SJCRH30 (cell line): ENCODE measurements at regions not wholly inside any gene's neighbourhood (a gene's known extent, or its start where the extent isn't known, plus 50 kb on each side); places are given as distances from the start of the nearest gene placed in this dataset.
A peak's percentile ranks its signal among the peaks of the same experiment; 100 is the strongest.

Experiments used
- DNase-seq, 2 experiments: peaks; one replicate each; pipeline ENCODE4 v3.0.0-alpha.2; 2015 to 2020
- H3K27ac ChIP-seq: fragments of 250-450 bp; sonication (Bioruptor Pico); 2 replicates; pipeline ENCODE4 v1.5.1; 2020; ENCODE audit warnings: mild to moderate bottlenecking, moderate library complexity
- H3K27me3 ChIP-seq: fragments of 250-450 bp; sonication (Bioruptor Pico); 2 replicates; pipeline ENCODE4 v1.5.1; 2020; ENCODE audit warnings: mild to moderate bottlenecking, moderate library complexity
- H3K36me3 ChIP-seq: fragments of 250-450 bp; sonication (Bioruptor Pico); 2 replicates; pipeline ENCODE4 v1.5.1; 2020; ENCODE audit warnings: mild to moderate bottlenecking, moderate library complexity
- H3K4me1 ChIP-seq: fragments of 250-450 bp; sonication (Bioruptor Pico); 2 replicates; pipeline ENCODE4 v1.5.1; 2020; ENCODE audit warnings: mild to moderate bottlenecking, moderate library complexity
- H3K4me3 ChIP-seq: fragments of 250-450 bp; sonication (Bioruptor Pico); 2 replicates; pipeline ENCODE4 v1.5.1; 2020; ENCODE audit warnings: mild to moderate bottlenecking, moderate library complexity
- H3K9me3 ChIP-seq: fragments of 250-450 bp; sonication (Bioruptor Pico); replicated peaks from 2 replicates; pipeline ENCODE4 v1.5.1; 2020; ENCODE audit warnings: mild to moderate bottlenecking, moderate library complexity

DNA sequence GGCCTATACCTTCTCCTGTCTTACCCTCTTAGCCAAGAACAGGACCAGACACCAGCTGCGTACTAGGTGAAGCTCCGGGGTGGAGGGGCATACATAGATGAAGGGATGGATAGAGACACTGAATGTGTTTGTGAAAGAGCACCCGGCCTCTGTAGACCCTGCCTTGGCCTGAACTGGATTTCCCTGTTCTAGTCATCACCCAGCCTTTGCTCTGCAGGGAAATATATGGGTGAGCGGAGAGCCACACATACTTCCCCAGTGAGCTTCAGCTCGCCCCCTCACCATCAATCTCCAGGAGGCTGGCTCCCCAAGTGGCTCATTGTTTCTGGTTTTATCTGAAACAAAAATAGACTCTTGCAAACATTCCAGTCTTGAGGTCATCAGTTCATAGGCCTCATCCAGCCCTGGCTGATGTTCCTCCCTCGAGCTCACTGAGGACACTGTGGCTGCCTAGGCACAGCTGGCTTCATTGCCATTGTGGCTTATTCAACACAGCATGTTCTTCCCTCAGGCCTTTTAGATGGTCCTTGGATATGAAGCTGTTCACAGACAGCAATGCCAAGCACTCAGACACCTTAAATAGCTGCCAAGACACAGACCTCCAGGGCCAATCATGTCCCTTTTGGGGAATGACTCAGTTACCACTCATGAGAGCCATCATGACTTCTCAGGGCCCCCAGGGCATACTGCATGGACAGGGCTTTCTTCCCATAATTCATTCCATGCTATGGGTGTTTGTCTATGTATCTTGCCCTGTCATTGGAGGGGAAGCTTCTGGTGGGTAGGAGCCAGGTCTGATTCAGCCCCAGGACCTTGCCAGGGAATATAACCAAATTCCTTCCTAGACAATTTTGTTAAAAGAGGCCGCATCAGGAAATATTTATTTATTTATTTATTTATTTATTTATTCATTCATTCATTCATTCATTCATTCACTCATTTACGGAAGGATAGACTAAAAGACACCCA lies 82.4 kb downstream of the TTC32 start:
- Histone ChIP-seq H3K27ac (no peak overlapping the region), H3K36me3 (no peaks in the 10 kb centered on the region), H3K27me3 (no peaks in the 10 kb centered on the region), H3K9me3 (no peaks in the 10 kb centered on the region), H3K4me1 (peaks cover 4% of the 10 kb centered on the region; the same call in 1 of the 2 replicates), H3K4me3 (no peak overlapping the region)
- peak; percentile 35 to 45 for DNase-seq

DNA sequence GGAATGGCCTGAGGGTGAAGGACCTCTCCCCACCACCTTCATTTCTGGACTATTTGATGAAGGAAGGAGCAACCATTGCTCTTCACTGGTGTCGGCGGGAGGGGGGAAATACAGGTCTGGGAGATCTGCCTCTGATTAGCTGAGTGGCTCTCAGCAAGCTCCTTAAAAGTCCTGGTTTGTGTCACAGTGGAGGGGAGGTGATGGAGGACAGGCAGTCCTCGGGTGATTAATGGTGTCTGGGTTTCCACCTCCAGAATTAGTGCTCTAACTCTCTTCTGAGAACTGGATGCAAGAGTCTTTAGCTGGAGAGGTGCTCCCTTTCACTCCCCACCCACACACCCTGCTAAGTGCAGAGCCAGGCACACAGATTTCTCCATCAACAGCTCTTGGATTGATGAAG lies 83.2 kb downstream of the TTC32 start:
- Histone ChIP-seq H3K27ac (no peak overlapping the region), H3K27me3 (no peaks in the 10 kb centered on the region), H3K36me3 (no peaks in the 10 kb centered on the region), H3K9me3 (no peaks in the 10 kb centered on the region), H3K4me1 (peaks cover 4% of the 10 kb centered on the region; the same call in 1 of the 2 replicates), H3K4me3 (no peak overlapping the region)
- DNase-seq = no peak

DNA sequence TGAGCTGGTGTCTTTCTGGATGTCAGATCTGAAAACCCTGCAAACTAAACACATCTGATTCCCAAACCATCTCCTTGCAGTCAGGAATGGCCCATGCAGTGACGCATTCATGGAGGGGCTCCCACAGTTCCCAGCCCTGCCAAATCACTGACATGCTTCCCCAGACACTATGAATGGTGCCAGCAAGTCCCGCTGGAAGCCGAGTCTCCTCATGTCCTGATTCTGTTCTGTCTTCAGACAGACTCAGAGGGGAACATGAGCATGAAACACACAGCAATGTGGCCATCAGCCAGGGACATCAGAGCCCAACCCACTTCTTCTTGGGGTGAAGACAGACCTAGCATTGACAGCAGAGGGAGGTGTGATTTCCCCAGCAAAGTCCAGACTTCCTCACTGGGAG lies 83.7 kb downstream of the TTC32 start:
- H3K27ac ChIP-seq = no peak overlapping the region
- no peaks in the 10 kb centered on the region for H3K36me3 ChIP-seq
- H3K4me3 ChIP-seq = no peak overlapping the region
- no peaks in the 10 kb centered on the region for H3K9me3 ChIP-seq
- H3K4me1 ChIP-seq = peaks cover 4% of the 10 kb centered on the region; the same call in 1 of the 2 replicates
- H3K27me3 ChIP-seq = no peaks in the 10 kb centered on the region
- DNase-seq = no peak

DNA sequence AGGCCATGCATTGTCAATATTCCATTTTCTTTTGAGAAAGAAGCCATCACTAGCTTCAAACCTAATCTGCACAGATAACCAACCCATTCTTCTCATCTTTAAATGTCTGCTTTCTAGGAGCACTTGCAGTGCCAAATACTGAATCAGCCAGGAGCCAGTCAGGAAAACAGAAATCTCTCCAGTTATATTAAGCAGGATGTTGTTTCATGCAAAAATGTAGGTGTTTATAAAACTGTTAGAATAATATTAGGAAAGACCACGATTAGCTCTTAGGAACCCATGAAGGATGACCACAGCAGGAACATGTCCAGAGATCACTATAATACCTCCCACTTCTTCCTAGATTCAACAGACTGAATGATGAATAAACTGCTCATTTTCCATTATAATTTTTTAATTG lies 86.0 kb downstream of the TTC32 start:
- H3K9me3 ChIP-seq = no peaks in the 10 kb centered on the region
- no peaks in the 10 kb centered on the region for H3K27me3 ChIP-seq
- no peak for DNase-seq
- H3K36me3 ChIP-seq = no peaks in the 10 kb centered on the region
- no peak overlapping the region for H3K4me3 ChIP-seq
- H3K4me1 ChIP-seq = peaks cover 4% of the 10 kb centered on the region; the same call in 1 of the 2 replicates
- no peak overlapping the region for H3K27ac ChIP-seq

DNA sequence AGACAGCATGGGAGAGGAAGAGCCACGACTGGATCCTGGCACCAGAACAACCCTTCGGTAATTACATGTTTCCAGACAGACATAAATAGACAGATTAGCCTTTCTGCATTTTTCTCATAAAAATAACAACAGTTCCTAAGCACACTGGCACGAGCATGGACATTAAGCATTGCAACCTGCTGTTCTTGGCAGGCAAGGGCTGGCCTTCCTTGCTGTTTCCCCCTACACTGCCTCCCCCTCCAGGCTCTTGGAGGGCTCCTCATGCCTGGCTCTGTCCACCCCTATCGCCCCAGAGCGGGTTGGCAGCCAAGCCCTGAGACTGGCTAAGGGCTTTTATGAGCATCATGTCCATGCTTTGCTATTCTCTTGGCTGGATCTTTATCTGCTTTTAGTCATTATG lies 89.6 kb downstream of the TTC32 start:
- H3K27me3 ChIP-seq = no peaks in the 10 kb centered on the region
- no peaks in the 10 kb centered on the region for H3K9me3 ChIP-seq
- no peaks in the 10 kb centered on the region for H3K4me1 ChIP-seq
- no peaks in the 10 kb centered on the region for H3K36me3 ChIP-seq
- H3K27ac ChIP-seq = no peak overlapping the region
- DNase-seq = no peak
- no peak overlapping the region for H3K4me3 ChIP-seq

DNA sequence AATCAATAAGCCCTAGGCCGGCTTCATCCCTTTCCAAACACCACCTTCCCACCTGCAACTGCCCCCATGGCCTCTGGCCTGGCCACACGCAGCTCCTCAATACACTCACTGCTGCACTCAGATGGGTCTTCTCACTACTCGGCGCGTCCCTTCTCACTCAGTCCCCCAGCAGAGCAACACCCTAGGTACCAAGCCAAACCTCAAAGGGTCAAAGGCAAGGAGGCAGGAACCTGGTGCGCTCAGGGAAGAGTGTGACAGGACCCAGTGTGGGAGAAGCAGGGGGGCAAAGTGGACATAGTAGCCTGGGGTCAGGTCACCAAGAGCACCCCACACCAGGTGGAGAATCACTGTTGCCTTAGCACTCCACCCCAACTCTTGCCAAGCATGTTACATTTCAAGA lies 90.6 kb downstream of the TTC32 start:
- Histone ChIP-seq H3K27me3 (no peaks in the 10 kb centered on the region), H3K4me1 (peaks cover 1% of the 10 kb centered on the region), H3K27ac (no peak overlapping the region), H3K9me3 (no peaks in the 10 kb centered on the region), H3K36me3 (no peaks in the 10 kb centered on the region), H3K4me3 (no peak overlapping the region)
- DNase-seq = no peak

DNA sequence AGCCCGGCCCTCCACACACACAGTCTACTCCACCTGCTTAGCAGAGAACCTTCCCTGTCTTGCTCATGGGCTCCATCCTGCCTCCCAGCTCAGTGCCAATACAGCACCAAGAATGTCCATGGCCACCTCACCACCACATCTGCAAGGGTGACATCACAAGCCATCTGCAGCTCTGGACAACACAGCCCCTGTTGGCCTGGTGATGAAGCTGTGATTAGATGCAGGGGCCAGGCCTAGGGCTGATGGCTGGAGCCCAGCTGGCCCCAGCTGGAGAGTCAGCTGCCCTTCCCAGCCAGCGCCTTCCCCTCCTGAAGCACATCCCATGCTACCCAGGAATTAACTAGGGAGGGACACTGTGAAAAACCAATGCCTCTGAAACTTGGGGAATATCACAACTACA lies 91.1 kb downstream of the TTC32 start:
- Histone ChIP-seq H3K27ac (no peak overlapping the region), H3K9me3 (no peaks in the 10 kb centered on the region), H3K4me1 (peaks cover 4% of the 10 kb centered on the region), H3K4me3 (no peak overlapping the region), H3K27me3 (no peaks in the 10 kb centered on the region), H3K36me3 (no peaks in the 10 kb centered on the region)
- DNase-seq = no peak

DNA sequence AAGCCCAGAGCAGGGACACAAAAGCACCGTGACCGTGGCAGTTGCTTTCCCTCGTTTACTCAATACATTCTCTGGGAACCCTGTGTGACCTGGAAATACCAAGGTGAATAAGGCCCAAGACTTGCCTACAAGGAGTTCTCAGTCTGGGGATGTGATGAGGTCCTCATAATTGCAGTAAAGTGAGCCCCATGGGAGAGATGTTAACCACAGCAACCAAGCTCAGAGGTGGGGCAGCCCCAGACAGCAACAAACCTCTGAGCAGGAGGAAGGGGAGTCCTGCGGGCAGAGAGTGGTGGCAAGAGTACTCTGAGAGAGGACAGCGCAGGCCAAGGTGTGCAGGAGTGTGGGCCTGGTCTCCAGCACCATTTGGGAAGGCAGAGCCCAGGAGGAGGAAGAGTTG lies 91.6 kb downstream of the TTC32 start:
- no peak overlapping the region for H3K27ac ChIP-seq
- DNase-seq = no peak
- peaks cover 4% of the 10 kb centered on the region for H3K4me1 ChIP-seq
- H3K36me3 ChIP-seq = no peaks in the 10 kb centered on the region
- no peaks in the 10 kb centered on the region for H3K9me3 ChIP-seq
- no peaks in the 10 kb centered on the region for H3K27me3 ChIP-seq
- H3K4me3 ChIP-seq = no peak overlapping the region

DNA sequence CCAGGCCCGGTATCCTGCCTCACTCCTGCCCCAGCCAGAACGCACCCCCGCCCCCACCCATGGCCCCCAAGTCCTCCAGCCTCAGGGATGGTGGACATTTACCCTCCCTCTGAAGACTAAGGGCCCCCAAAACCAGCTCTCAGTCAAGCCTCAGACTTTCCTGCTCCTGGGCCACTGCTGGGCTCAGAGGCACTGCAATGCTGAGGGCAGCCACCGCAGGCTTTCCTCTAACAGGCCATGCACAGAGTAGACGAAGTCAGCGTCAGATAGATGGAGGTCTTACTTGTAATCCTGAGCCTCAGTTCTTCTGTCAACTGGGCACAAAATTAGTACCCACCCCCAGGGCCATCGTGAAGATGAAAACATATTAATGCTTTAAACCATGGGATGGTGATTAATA lies 92.6 kb downstream of the TTC32 start:
- no peak overlapping the region for H3K27ac ChIP-seq
- H3K36me3 ChIP-seq = no peaks in the 10 kb centered on the region
- no peak for DNase-seq
- peaks cover 4% of the 10 kb centered on the region for H3K4me1 ChIP-seq
- H3K4me3 ChIP-seq = no peak overlapping the region
- H3K9me3 ChIP-seq = no peaks in the 10 kb centered on the region
- no peaks in the 10 kb centered on the region for H3K27me3 ChIP-seq

DNA sequence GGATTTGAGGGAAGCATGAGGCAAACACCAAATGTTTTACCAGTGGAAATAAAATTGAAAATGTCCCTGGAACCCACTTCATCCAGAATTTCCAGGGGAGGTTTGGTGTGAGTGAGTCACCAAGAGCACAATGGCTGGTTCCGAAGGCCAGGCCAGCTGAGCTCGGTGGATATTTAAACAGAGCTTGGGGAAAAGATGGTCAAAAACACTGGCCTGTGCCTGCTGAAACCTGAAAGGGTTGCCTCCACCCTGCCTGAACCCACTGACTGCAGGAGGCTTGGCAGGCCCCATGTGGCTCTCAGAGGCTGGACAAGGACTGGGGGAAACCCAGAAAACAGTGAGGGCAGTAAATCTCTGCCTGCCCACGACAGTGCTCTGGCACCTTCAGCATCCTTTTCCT lies 93.9 kb downstream of the TTC32 start:
- no peak overlapping the region for H3K27ac ChIP-seq
- H3K36me3 ChIP-seq = no peaks in the 10 kb centered on the region
- no peak overlapping the region for H3K4me3 ChIP-seq
- DNase-seq = no peak
- H3K4me1 ChIP-seq = peaks cover 4% of the 10 kb centered on the region
- H3K9me3 ChIP-seq = no peaks in the 10 kb centered on the region
- H3K27me3 ChIP-seq = 0 out of 2 replicates have a peak, but pooled peaks cover 3% of the 10 kb centered on the region

DNA sequence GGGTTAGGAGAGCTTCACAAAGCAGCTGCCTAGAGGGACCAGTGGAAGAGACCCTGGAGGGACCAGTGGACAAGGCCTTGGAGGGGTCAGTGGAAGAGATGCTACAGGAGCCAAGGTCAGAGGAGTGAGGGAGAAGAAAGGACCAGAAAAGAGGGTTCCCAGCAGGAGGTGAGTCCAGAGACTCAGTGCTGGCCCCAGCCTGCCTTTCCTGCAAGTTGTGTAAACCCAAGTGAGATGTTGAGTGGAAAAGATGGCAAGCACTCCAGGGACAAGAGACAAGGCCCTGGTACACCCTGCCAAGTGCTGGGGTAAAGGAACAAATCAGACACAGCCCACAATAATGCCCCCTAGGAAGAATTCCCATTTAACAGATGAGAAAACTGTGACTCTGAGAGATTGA lies 94.4 kb downstream of the TTC32 start:
- no peak for DNase-seq
- Histone ChIP-seq H3K36me3 (no peaks in the 10 kb centered on the region), H3K9me3 (no peaks in the 10 kb centered on the region)

DNA sequence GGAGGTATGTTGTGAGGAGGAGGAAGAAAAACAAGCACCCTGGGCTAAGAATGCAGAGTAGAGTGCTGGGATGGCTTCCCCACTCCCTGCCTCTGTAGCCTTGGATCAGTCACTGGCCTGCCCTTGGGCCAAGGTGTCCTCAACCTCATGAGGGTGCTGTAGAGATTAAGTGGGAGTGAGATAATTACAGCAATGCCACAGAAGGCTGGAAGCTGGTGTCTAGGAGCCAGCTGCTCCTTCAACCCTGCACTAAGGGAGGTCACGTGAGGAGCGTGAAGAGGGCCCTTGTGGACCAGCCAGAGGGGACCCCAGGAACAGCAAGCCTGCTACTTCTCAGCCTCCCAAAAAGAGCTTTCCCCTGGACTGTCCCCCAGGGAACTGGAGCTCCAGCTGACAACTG lies 95.2 kb downstream of the TTC32 start:
- Histone ChIP-seq H3K27ac (no peak overlapping the region), H3K36me3 (no peaks in the 10 kb centered on the region), H3K27me3 (0 out of 2 replicates have a peak, but pooled peaks cover 3% of the 10 kb centered on the region), H3K4me3 (no peak overlapping the region), H3K4me1 (peaks cover 13% of the 10 kb centered on the region), H3K9me3 (no peaks in the 10 kb centered on the region)
- DNase-seq = peak in 1 of 2 experiments; percentile 20

More for the DNA sequence above, 94.4 kb downstream of the TTC32 start:
- Histone ChIP-seq H3K27ac (no peak overlapping the region), H3K27me3 (0 out of 2 replicates have a peak, but pooled peaks cover 3% of the 10 kb centered on the region), H3K4me1 (peaks cover 5% of the 10 kb centered on the region), H3K4me3 (no peak overlapping the region)

DNA sequence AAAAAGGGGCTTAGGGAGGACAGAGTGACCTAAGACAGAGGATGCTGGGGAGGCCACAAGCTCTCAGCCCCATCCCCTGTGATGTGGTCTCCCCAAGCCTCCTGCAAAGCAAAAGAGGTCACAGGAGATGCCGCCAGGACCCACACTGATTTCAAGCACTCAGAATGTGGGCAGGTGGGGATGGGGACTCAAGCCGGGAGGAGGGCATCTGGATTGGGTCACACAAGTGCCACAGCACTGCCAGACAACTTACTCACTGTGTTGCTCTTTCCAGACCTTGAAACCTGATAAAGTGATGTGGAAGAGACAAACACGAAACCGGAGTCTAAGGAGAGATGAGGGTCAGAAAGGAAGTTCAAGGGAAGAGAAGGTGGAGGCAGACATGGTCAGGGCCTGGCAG lies 95.7 kb downstream of the TTC32 start:
- no peaks in the 10 kb centered on the region for H3K36me3 ChIP-seq

DNA sequence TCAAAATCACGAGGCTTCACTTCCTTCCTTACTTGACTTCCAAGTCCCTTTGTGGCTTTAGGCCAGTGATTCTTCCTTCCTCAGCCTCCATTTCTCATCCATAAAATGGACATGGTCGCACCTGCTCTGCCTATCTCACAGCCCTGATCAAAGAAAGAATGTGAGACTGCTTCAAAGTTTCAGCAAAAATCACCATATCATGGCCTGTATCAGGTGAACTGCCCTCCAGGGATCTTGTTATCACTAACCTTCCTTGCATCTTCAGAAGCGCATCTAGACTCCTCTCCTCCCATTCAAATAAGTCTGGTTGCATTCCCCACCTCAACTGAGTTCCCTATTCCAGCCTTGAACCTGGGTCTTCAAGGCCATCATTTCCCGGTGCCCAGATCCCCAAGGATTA lies 96.5 kb downstream of the TTC32 start:
- no peak for DNase-seq
- H3K36me3 ChIP-seq = no peaks in the 10 kb centered on the region
- peaks cover 26% of the 10 kb centered on the region for H3K4me1 ChIP-seq
- no peak overlapping the region for H3K27ac ChIP-seq
- no peak overlapping the region for H3K4me3 ChIP-seq
- no peaks in the 10 kb centered on the region for H3K9me3 ChIP-seq
- H3K27me3 ChIP-seq = 0 out of 2 replicates have a peak, but pooled peaks cover 3% of the 10 kb centered on the region

More for the DNA sequence above, 95.7 kb downstream of the TTC32 start:
- no peaks in the 10 kb centered on the region for H3K9me3 ChIP-seq
- no peak for DNase-seq
- no peak overlapping the region for H3K4me3 ChIP-seq
- peaks cover 17% of the 10 kb centered on the region for H3K4me1 ChIP-seq
- H3K27me3 ChIP-seq = 0 out of 2 replicates have a peak, but pooled peaks cover 3% of the 10 kb centered on the region
- H3K27ac ChIP-seq = no peak overlapping the region

DNA sequence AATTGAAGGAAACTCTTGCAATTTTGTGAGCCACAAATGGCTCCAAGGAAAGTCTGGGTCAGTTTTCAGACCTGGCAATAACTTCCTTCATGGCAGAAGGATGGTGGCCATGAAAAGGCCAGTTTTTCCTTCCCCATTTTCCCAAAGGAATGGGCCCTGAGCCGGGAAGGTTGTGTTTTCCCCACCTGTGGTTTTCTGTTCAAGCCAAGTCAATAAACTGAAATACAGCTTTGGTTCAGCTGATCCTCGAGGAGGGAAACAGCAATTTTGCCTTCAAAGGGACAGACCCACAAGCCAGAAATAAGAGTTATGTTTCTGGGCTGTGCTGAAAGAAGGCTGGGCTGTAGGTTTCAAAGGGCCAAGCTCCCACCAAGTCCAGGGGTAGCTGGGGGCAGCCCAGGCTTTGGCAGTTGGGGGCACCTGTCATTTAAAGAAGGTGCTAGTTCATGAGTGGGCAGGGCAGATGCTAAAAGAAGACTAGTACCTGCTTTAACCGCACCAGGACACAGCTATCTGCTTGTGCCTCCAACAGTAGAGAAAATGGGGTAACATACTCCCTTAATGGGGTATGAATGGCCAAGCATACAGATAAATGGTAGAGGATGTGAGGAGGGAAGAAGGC lies 97.0 kb downstream of the TTC32 start:
- H3K4me3 ChIP-seq = no peak overlapping the region
- no peaks in the 10 kb centered on the region for H3K36me3 ChIP-seq
- no peak for DNase-seq
- H3K27ac ChIP-seq = no peak overlapping the region
- no peaks in the 10 kb centered on the region for H3K9me3 ChIP-seq
- peaks cover 27% of the 10 kb centered on the region for H3K4me1 ChIP-seq
- 0 out of 2 replicates have a peak, but pooled peaks cover 3% of the 10 kb centered on the region for H3K27me3 ChIP-seq
